ENCODE measurements at regions not wholly inside any gene's neighbourhood (a gene's known extent, or its start where the extent isn't known, plus 50 kb on each side); places are given as distances from the start of the nearest gene placed in this dataset.

GRCh38 chr2:3126171-3126910, 251.3 kb downstream of the EIPR1 start:
- Histone ChIP-seq H3K27ac (no peak overlapping the region), H3K9me3 (no peaks in the 10 kb centered on the region), H3K36me3 (replicated peaks in 1 of 2; ENCODE audit: insufficient read depth in 1 of 2, low read depth in 2 of 2) (no peaks in the 10 kb centered on the region), H3K4me1 (no peaks in the 10 kb centered on the region), H3K27me3 (no peaks in the 10 kb centered on the region), H3K4me3 (no peak overlapping the region)
- 76 to 80% methylated on average over 14 of the region's 14 CpGs for WGBS, 2 donors
- DNase-seq (no peak), ATAC-seq (no peak)
- TF ChIP-seq CTCF (IDR thresholded peaks at IDR 0.05) (no peak), POLR2A (IDR thresholded peaks at IDR 0.05) (no peak)
- intact Hi-C loops (cut with DNase I): no loop called here

GRCh38 chr2:3125761-3126130, 251.9 kb downstream of the EIPR1 start:
- no peaks in the 10 kb centered on the region for H3K9me3 ChIP-seq
- WGBS, 2 donors: 62 to 80% methylated on average over 7 to 10 of the region's 10 CpGs
- intact Hi-C loops (cut with DNase I): no loop called here
- TF ChIP-seq CTCF (IDR thresholded peaks at IDR 0.05): no peak
- no peak for TF ChIP-seq POLR2A (IDR thresholded peaks at IDR 0.05)
- DNase-seq (no peak), ATAC-seq (no peak)
- no peaks in the 10 kb centered on the region for H3K4me1 ChIP-seq
- no peak overlapping the region for H3K4me3 ChIP-seq
- H3K27ac ChIP-seq: no peak overlapping the region
- H3K36me3 ChIP-seq (replicated peaks in 1 of 2; ENCODE audit: insufficient read depth in 1 of 2, low read depth in 2 of 2): no peaks in the 10 kb centered on the region
- H3K27me3 ChIP-seq: no peaks in the 10 kb centered on the region

GRCh38 chr2:3125001-3125760, 252.4 kb downstream of the EIPR1 start:
- Histone ChIP-seq H3K27me3 (no peaks in the 10 kb centered on the region), H3K36me3 (replicated peaks in 1 of 2; ENCODE audit: insufficient read depth in 1 of 2, low read depth in 2 of 2) (no peaks in the 10 kb centered on the region), H3K4me1 (no peaks in the 10 kb centered on the region), H3K27ac (no peak overlapping the region), H3K4me3 (no peak overlapping the region), H3K9me3 (no peaks in the 10 kb centered on the region)
- ATAC-seq (no peak), DNase-seq (no peak)
- WGBS, 2 donors: 80 to 85% methylated on average over 26 of the region's 26 CpGs
- no peak for TF ChIP-seq POLR2A (IDR thresholded peaks at IDR 0.05)
- TF ChIP-seq CTCF (IDR thresholded peaks at IDR 0.05): no peak
- intact Hi-C loops (cut with DNase I): no loop called here

- 85 to 86% methylated on average over 2 of the region's 2 CpGs for WGBS, 2 donors
- Histone ChIP-seq H3K27me3 (no peaks in the 10 kb centered on the region), H3K9me3 (no peaks in the 10 kb centered on the region), H3K36me3 (replicated peaks in 1 of 2; ENCODE audit: insufficient read depth in 1 of 2, low read depth in 2 of 2) (no peaks in the 10 kb centered on the region), H3K4me1 (no peaks in the 10 kb centered on the region), H3K27ac (no peak overlapping the region), H3K4me3 (no peak overlapping the region)
- intact Hi-C loops (cut with DNase I): no loop called here
- TF ChIP-seq CTCF (IDR thresholded peaks at IDR 0.05) (no peak), POLR2A (IDR thresholded peaks at IDR 0.05) (no peak)
- DNase-seq (no peak), ATAC-seq (no peak)
Measured at GRCh38 chr2:3122525-3122924, 255.1 kb downstream of the EIPR1 start.

Measured in body of pancreas (tissue), 4 donors.